AG04450 (cell line): ENCODE measurements at regions not wholly inside any gene's neighbourhood (a gene's known extent, or its start where the extent isn't known, plus 50 kb on each side); places are given as distances from the start of the nearest gene placed in this dataset.

Source experiments
- CTCF ChIA-PET: fragments of 300-600, 350-600 bp; formaldehyde crosslinking; extraction: SDS; loops from one replicate; lab custom pipeline; 2022; ENCODE audit warnings: antibody characterized with exemption, inconsistent platforms; lab: Charles Lee
- POLR2A ChIA-PET: fragments of 350-600 bp; formaldehyde crosslinking; extraction: SDS; loops from one replicate; lab custom pipeline; 2021; ENCODE audit warnings: antibody characterized with exemption, inconsistent platforms; lab: Yijun Ruan, JAX
- DNase-seq: peaks from one replicate; pipeline ENCODE4 v3.0.0-alpha.2; 2011; ENCODE audit warnings: low read depth, low spot score
- H3K27ac ChIP-seq: one replicate; pipeline ENCODE4 v1.5.1; 2012; ENCODE audit warnings: low read depth, low read length, control low read depth
- H3K27me3 ChIP-seq: one replicate; pipeline ENCODE4 v1.6.0; 2012; ENCODE audit warnings: low read length; ENCODE audit not compliant: control insufficient read depth, insufficient read depth
- H3K4me3 ChIP-seq: 2 replicates; pipeline ENCODE4 v1.5.1; 2011; ENCODE audit warnings: mild to moderate bottlenecking, low read depth, low read length, control low read depth
- H3K9me3 ChIP-seq: 2 replicates; pipeline ENCODE4 v1.5.1; 2012; ENCODE audit warnings: low read length; ENCODE audit not compliant: control insufficient read depth, insufficient read depth
- TF ChIP-seq, protein P1 (sequence below): IDR thresholded peaks from 2 replicates; pipeline ENCODE4 v1.5.1; 2011; ENCODE audit warnings: low read depth, low read length, control low read depth, inconsistent platforms

DNA sequence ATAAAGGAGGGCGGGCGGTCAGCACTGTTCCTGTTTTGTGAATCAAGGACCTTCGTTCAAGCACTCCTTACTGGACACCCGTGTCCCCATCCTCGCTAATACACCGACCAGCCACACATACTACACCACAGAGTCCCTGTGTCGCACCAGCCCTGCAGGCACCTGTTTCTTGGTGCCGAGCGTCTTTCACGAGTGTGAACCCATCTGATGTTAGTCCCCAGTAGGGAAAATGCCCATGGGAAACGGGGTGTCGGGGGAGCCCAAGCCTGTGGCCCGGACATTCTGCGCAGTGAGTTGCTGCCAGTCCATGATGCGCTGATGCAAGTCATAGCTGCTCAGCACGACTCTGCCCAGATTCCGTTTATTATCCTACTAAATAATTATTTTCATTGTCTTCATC, 74.7 kb downstream of the TTLL2 start:
- H3K9me3 ChIP-seq = peaks cover 82% of the 10 kb centered on the region
- no peak for DNase-seq

DNA sequence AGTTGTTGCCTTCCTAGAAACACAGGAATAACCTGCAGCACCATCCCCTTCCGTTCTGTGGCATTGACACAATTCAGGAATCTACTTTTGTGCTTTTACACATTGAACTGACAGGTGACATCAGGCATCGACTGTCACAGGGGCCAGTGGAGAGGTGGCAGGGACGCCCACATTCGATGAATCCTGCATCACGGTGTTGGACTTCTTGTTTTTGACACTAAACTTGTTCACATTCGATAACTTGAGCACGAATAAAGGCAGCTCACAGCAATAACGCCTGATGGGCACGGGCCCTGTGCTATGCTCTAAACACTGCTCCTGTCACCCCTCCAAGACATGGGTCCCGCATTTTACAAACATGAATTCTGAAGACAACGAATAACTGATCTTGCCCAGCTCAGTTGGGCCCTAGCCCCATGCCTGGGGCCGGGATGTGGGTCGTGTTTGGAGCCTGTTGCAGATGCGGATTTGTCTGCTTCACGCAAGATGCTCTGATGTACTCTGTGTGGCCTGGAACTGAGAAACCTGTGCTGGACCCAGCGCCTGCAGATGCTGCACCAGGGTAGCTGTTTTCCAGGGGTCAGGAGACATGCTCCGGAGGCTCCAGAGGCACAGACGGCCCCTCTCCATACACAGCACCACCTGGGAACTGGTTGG, 75.7 kb downstream of the TTLL2 start:
- TF ChIP-seq, protein P1, sequence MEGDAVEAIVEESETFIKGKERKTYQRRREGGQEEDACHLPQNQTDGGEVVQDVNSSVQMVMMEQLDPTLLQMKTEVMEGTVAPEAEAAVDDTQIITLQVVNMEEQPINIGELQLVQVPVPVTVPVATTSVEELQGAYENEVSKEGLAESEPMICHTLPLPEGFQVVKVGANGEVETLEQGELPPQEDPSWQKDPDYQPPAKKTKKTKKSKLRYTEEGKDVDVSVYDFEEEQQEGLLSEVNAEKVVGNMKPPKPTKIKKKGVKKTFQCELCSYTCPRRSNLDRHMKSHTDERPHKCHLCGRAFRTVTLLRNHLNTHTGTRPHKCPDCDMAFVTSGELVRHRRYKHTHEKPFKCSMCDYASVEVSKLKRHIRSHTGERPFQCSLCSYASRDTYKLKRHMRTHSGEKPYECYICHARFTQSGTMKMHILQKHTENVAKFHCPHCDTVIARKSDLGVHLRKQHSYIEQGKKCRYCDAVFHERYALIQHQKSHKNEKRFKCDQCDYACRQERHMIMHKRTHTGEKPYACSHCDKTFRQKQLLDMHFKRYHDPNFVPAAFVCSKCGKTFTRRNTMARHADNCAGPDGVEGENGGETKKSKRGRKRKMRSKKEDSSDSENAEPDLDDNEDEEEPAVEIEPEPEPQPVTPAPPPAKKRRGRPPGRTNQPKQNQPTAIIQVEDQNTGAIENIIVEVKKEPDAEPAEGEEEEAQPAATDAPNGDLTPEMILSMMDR = no peak
- no peak overlapping the region for H3K4me3 ChIP-seq
- H3K9me3 ChIP-seq = peaks cover 89% of the 10 kb centered on the region
- no peak for DNase-seq
- POLR2A ChIA-PET = no interaction called here
- CTCF ChIA-PET = no interaction called here
- no peak overlapping the region for H3K27ac ChIP-seq
- H3K27me3 ChIP-seq = no peaks in the 10 kb centered on the region

More for the DNA sequence above, 74.7 kb downstream of the TTLL2 start:
- H3K4me3 ChIP-seq = no peak overlapping the region
- ChIA-PET CTCF (no interaction called here), POLR2A (no interaction called here)
- H3K27me3 ChIP-seq = no peaks in the 10 kb centered on the region
- no peak overlapping the region for H3K27ac ChIP-seq
- TF ChIP-seq, protein P1 = no peak

DNA sequence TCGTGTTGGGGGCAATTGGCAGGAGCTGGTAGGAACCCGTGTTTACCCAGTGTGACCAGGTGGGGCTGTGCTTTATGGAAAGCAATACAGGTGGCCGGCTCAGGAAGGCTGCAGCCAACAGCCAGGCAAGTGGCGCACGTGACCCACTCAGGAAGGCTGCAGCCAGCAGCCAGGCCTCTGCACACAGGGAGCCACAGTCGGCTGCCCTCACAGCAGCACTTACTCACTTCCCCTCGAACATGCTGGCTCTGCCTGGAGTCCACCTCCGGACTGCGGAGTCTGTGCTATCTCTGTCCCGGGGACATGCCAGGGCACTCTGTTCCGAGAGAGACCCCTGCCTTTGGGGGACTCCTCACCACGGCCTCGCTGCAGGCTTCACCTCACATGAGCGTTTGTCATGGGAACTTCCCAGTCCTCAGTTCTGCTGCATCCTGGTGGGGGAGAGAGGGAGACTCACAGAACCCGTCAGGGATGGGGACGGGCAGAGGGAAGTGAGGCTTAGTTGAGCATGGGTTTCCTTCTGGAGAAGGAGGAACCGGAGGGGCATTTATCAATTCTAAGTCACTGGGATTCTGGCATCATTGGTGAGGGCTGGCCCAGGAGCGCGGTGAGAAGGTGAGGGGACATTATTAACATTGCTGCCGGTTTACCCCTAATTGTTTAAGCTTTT, 76.8 kb downstream of the TTLL2 start:
- POLR2A ChIA-PET = no interaction called here
- Histone ChIP-seq H3K27me3 (no peaks in the 10 kb centered on the region), H3K9me3 (peaks cover 94% of the 10 kb centered on the region), H3K4me3 (no peak overlapping the region), H3K27ac (no peak overlapping the region)
- CTCF ChIA-PET = no interaction called here
- TF ChIP-seq, protein P1 = no peak
- no peak for DNase-seq

DNA sequence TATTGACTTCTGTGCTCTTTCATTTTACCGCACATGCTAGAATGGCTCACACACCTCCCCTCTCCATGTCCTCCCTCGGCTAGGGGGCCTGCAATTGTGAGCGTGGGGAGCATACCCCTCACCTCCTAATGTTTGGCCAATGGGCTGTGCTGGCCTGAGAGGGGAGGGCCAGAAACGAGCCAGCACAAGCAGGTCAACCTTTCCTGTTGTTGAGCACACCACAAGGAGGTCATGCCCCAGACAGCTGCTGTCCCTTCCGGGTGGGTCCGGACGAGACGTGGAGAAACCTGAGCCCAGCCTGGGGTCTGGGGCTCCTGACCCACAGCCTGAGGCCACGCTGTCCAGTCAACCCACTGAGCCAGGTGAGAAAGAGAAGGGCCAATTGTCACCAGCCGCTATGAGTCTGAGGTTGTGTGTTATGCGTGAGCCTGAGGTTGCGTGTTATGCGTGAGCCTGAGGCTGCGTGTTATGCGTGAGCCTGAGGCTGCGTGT, 77.4 kb downstream of the TTLL2 start:
- CTCF ChIA-PET = no interaction called here
- DNase-seq = no peak
- TF ChIP-seq, protein P1 = no peak
- Histone ChIP-seq H3K27ac (no peak overlapping the region), H3K9me3 (peaks cover 94% of the 10 kb centered on the region), H3K27me3 (no peaks in the 10 kb centered on the region), H3K4me3 (no peak overlapping the region)
- POLR2A ChIA-PET = no interaction called here

DNA sequence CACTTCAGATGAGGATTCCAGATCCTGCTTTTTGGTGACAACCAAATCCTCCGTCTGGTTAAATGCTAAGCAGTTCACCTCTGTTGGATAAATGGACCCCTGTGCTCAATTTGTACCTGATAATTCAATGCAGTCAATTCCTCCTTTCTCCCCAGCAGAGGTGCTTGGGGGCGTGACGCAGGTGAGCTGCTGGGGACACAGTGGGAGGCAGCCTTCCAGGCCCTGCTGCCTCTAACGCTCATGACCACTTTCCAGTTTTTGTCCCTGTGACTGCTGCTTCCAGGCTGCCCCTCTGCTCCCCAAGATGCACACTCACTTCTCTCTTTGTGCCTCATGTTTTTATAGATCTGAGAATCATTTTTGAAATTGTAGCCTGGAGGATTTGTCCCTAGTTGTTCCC, 78.5 kb downstream of the TTLL2 start:
- H3K27me3 ChIP-seq = no peaks in the 10 kb centered on the region
- POLR2A ChIA-PET = no interaction called here
- no peak overlapping the region for H3K4me3 ChIP-seq
- no peak overlapping the region for H3K27ac ChIP-seq
- H3K9me3 ChIP-seq = peaks cover 92% of the 10 kb centered on the region
- DNase-seq = no peak
- TF ChIP-seq, protein P1 = no peak
- CTCF ChIA-PET = no interaction called here
